H9 (cell line): ENCODE measurements at regions not wholly inside any gene's neighbourhood (a gene's known extent, or its start where the extent isn't known, plus 50 kb on each side); places are given as distances from the start of the nearest gene placed in this dataset.

Source experiments
- DNase-seq: peaks from one replicate; pipeline ENCODE4 v3.0.0-alpha.2; 2017
- H2AFZ ChIP-seq: one replicate; pipeline ENCODE4 v1.6.1; 2013; ENCODE audit warnings: mild to moderate bottlenecking, low read length, control low read depth, moderate library complexity
- H2AK5ac ChIP-seq: 2 replicates; pipeline ENCODE4 v1.6.1; 2013; ENCODE audit warnings: low read length, control low read depth, mixed read lengths; ENCODE audit not compliant: insufficient read length
- H2BK120ac ChIP-seq: one replicate; pipeline ENCODE4 v1.6.1; 2013; ENCODE audit warnings: low read depth, mild to moderate bottlenecking, low read length, control low read depth, inconsistent platforms; ENCODE audit not compliant: poor library complexity, severe bottlenecking
- H2BK12ac ChIP-seq: 2 replicates; pipeline ENCODE4 v1.6.1; 2013; ENCODE audit warnings: low read length, control low read depth, mixed read lengths, low read depth; ENCODE audit not compliant: insufficient read length
- H2BK15ac ChIP-seq: 2 replicates; pipeline ENCODE4 v1.6.1; 2013; ENCODE audit warnings: low read depth, low read length, control low read depth
- H2BK20ac ChIP-seq: one replicate; pipeline ENCODE4 v1.6.1; 2013; ENCODE audit warnings: low read depth, mild to moderate bottlenecking, low read length, control low read depth, inconsistent platforms; ENCODE audit not compliant: poor library complexity, severe bottlenecking
- H2BK5ac ChIP-seq: 2 replicates; pipeline ENCODE4 v1.6.1; 2013; ENCODE audit warnings: low read length, control low read depth, mixed read lengths; ENCODE audit not compliant: insufficient read length
- H3K14ac ChIP-seq: 2 replicates; pipeline ENCODE4 v1.6.1; 2013; ENCODE audit warnings: low read length, control low read depth; ENCODE audit not compliant: insufficient read depth
- H3K18ac ChIP-seq: 2 replicates; pipeline ENCODE4 v1.6.1; 2013; ENCODE audit warnings: low read depth, mild to moderate bottlenecking, mixed read lengths, low read length, control low read depth; ENCODE audit not compliant: insufficient read length
- H3K23ac ChIP-seq: 2 replicates; pipeline ENCODE4 v1.6.1; 2013; ENCODE audit warnings: low read length, control low read depth, mixed read lengths, low read depth; ENCODE audit not compliant: insufficient read length
- H3K23me2 ChIP-seq: 2 replicates; pipeline ENCODE4 v1.6.1; 2013; ENCODE audit warnings: low read depth, mild to moderate bottlenecking, mixed read lengths, low read length, control low read depth; ENCODE audit not compliant: insufficient read length, poor library complexity, severe bottlenecking
- H3K27ac ChIP-seq: 2 replicates; pipeline ENCODE4 v1.5.1; 2013; ENCODE audit warnings: low read length, control low read depth, mixed read lengths, low read depth; ENCODE audit not compliant: insufficient read length
- H3K27me3 ChIP-seq: 2 replicates; pipeline ENCODE4 v1.6.1; 2013; ENCODE audit warnings: low read length, control low read depth, inconsistent platforms; ENCODE audit not compliant: insufficient read depth
- H3K4ac ChIP-seq: 2 replicates; pipeline ENCODE4 v1.6.1; 2013; ENCODE audit warnings: low read depth, mild to moderate bottlenecking, control low read depth, inconsistent platforms, low read length, moderate library complexity
- H3K4me1 ChIP-seq: 2 replicates; pipeline ENCODE4 v1.6.1; 2013; ENCODE audit warnings: low read length, control low read depth, inconsistent platforms; ENCODE audit not compliant: insufficient read depth
- H3K4me2 ChIP-seq: 2 replicates; pipeline ENCODE4 v1.6.1; 2013; ENCODE audit warnings: low read length, control low read depth, mixed read lengths; ENCODE audit not compliant: insufficient read length, insufficient read depth
- H3K56ac ChIP-seq: 2 replicates; pipeline ENCODE4 v1.6.1; 2013; ENCODE audit warnings: low read depth, mild to moderate bottlenecking, mixed read lengths, low read length, control low read depth; ENCODE audit not compliant: insufficient read length
- H3K79me1 ChIP-seq: 2 replicates; pipeline ENCODE4 v1.6.1; 2013; ENCODE audit warnings: low read depth, mild to moderate bottlenecking, moderate library complexity, low read length, control low read depth, inconsistent platforms; ENCODE audit not compliant: insufficient read depth, poor library complexity, severe bottlenecking
- H3K79me2 ChIP-seq: 2 replicates; pipeline ENCODE4 v1.6.1; 2013; ENCODE audit warnings: low read length, control low read depth, inconsistent platforms; ENCODE audit not compliant: insufficient read depth
- H3K9ac ChIP-seq: 2 replicates; pipeline ENCODE4 v1.6.1; 2013; ENCODE audit warnings: low read length, control low read depth, mixed read lengths; ENCODE audit not compliant: insufficient read length; ENCODE audit errors: extremely low read depth
- H3K9me3 ChIP-seq: one replicate; pipeline ENCODE4 v1.6.1; 2013; ENCODE audit warnings: low read depth, low read length, inconsistent platforms; ENCODE audit not compliant: control insufficient read depth
- H3T11ph ChIP-seq: one replicate; pipeline ENCODE4 v1.6.1; 2013; ENCODE audit warnings: mild to moderate bottlenecking, low read length, control low read depth, inconsistent platforms
- H4K20me1 ChIP-seq: one replicate; pipeline ENCODE4 v1.6.1; 2013; ENCODE audit not compliant: control insufficient read depth, insufficient read length, insufficient read depth
- H4K5ac ChIP-seq: 2 replicates; pipeline ENCODE4 v1.6.1; 2013; ENCODE audit warnings: low read depth, mild to moderate bottlenecking, mixed read lengths, low read length, control low read depth; ENCODE audit not compliant: insufficient read length
- H4K8ac ChIP-seq: replicated peaks from 2 replicates; pipeline ENCODE4 v1.6.1; 2013; ENCODE audit warnings: low read length, control low read depth, mixed read lengths, low read depth; ENCODE audit not compliant: insufficient read length
- H4K91ac ChIP-seq: 2 replicates; pipeline ENCODE4 v1.6.1; 2013; ENCODE audit warnings: low read depth, mild to moderate bottlenecking, moderate library complexity, mixed read lengths, low read length, control low read depth; ENCODE audit not compliant: insufficient read length
- H3K27ac Mint-ChIP-seq, 3 experiments: 2 replicates in 2 of 3; 3 replicates in 1 of 3; pipeline ENCODE4 v1.8.0; 2020 to 2021; ENCODE audit warnings: mixed read lengths in 3 of 3, mild to moderate bottlenecking in 1 of 3, moderate library complexity in 1 of 3
- H3K27me3 Mint-ChIP-seq: 2 replicates; pipeline ENCODE4 v1.8.0; 2021; ENCODE audit warnings: low read depth, mild to moderate bottlenecking, moderate library complexity, mixed read lengths
- H3K36me3 Mint-ChIP-seq, 3 experiments: 2 replicates in 2 of 3; 3 replicates in 1 of 3; pipeline ENCODE4 v1.8.0; 2020 to 2021; ENCODE audit warnings: low read depth in 3 of 3, mixed read lengths in 3 of 3; ENCODE audit not compliant: insufficient read depth in 1 of 3
- H3K4me1 Mint-ChIP-seq, 2 experiments: 2 replicates each; pipeline ENCODE4 v1.8.0; 2020; ENCODE audit warnings: mixed read lengths in 2 of 2
- H3K4me3 Mint-ChIP-seq, 2 experiments: 2 replicates in 1 of 2; 3 replicates in 1 of 2; pipeline ENCODE4 v1.8.0; 2020 to 2021; ENCODE audit warnings: mild to moderate bottlenecking in 2 of 2, mixed read lengths in 2 of 2, moderate library complexity in 1 of 2
- H3K9me3 Mint-ChIP-seq, 2 experiments: 2 replicates in 1 of 2; 3 replicates in 1 of 2; pipeline ENCODE4 v1.8.0; 2020; ENCODE audit warnings: mild to moderate bottlenecking in 2 of 2, mixed read lengths in 2 of 2, moderate library complexity in 1 of 2
- CTCF ChIP-seq: fragments of 200-600 bp; sonication (generic); conservative IDR thresholded peaks from 3 replicates; pipeline ENCODE4 v1.8.0; 2021; ENCODE audit warnings: antibody characterized with exemption, mild to moderate bottlenecking
- WGBS: extraction: QIAGEN DNeasy Blood & Tissue Kit; methylation state at CpG from one replicate; pipeline ENCODE4 v1.1.7; 2013; ENCODE audit warnings: missing lambda C conversion rate, low lambda C conversion rate, mixed read lengths; ENCODE audit not compliant: insufficient read length; ENCODE audit errors: extremely low coverage; 5-methylcytosine and 5-hydroxymethylcytosine counted together

GRCh38 chr10:21398563-21399231, 126.8 kb downstream of the SKIDA1 start:
- H2AK5ac ChIP-seq, result no peak overlapping the region
- WGBS, result no CpG with 5 or more reads among the region's 2 CpGs

More at GRCh38 chr10:21398563-21399231, 126.8 kb downstream of the SKIDA1 start:
- Mint-ChIP-seq H3K9me3 (peaks cover 6 to 10% of the 10 kb centered on the region in 2 experiments; a peak in 4 of 5 replicates), H3K4me1 (peaks cover 36 to 45% of the 10 kb centered on the region in 2 experiments), H3K27ac (no peak overlapping the region; a peak in 1 of 7 replicates), H3K36me3 (peaks cover 5 to 10% (median 7%) of the 10 kb centered on the region in 3 experiments; a peak in 6 of 7 replicates), H3K4me3 (no peak overlapping the region), H3K27me3 (no peaks in the 10 kb centered on the region)
- Histone ChIP-seq H2BK15ac (no peak overlapping the region), H3K79me1 (no peaks in the 10 kb centered on the region), H3K23ac (no peak overlapping the region), H3K18ac (no peak overlapping the region), H4K20me1 (no peaks in the 10 kb centered on the region), H3K79me2 (no peaks in the 10 kb centered on the region), H4K91ac (no peak overlapping the region), H3K27me3 (no peaks in the 10 kb centered on the region), H3K14ac (no peak overlapping the region), H3K9ac (no peak overlapping the region), H3T11ph (no peak overlapping the region), H2BK5ac (no peak overlapping the region), H2BK20ac (no peak overlapping the region), H2BK12ac (no peak overlapping the region), H3K9me3 (no peaks in the 10 kb centered on the region), H3K4me2 (no peak overlapping the region), H4K5ac (no peak overlapping the region), H3K27ac (no peak overlapping the region), H3K4ac (no peak overlapping the region), H3K23me2 (no peaks in the 10 kb centered on the region), H4K8ac (no peak overlapping the region), H3K56ac (no peak overlapping the region), H2AFZ (no peak overlapping the region), H2BK120ac (no peak overlapping the region), H3K4me1 (peaks cover 5% of the 10 kb centered on the region; the same call in 1 of the 2 replicates)
- no peak for TF ChIP-seq CTCF
- DNase-seq, result no peak
